Thymus (tissue), 11 donors: ENCODE measurements at regions not wholly inside any gene's neighbourhood (a gene's known extent, or its start where the extent isn't known, plus 50 kb on each side); places are given as distances from the start of the nearest gene placed in this dataset.

Experiments used
- DNase-seq, 9 donors: peaks; one replicate each; pipeline ENCODE4 v3.0.0-alpha.2; 2013; ENCODE audit warnings: low spot score in 9 of 9, low read depth in 6 of 9, missing footprints in 1 of 9
- H3K27ac ChIP-seq, 2 donors: one replicate each; pipeline ENCODE4 v1.5.1; 2013; ENCODE audit warnings: control low read depth in 1 of 2, low read depth in 1 of 2, low read length in 1 of 2, mild to moderate bottlenecking in 1 of 2, moderate library complexity in 1 of 2
- H3K27me3 ChIP-seq, 2 donors: one replicate each; pipeline ENCODE4 v1.5.1; 2013; ENCODE audit warnings: low read length in 1 of 2; ENCODE audit not compliant: control insufficient read depth in 2 of 2, insufficient read depth in 1 of 2
- H3K36me3 ChIP-seq, 2 donors: one replicate each; pipeline ENCODE4 v1.5.1; 2013; ENCODE audit warnings: low read length in 1 of 2, mild to moderate bottlenecking in 1 of 2, moderate library complexity in 1 of 2; ENCODE audit not compliant: control insufficient read depth in 2 of 2, insufficient read depth in 2 of 2
- H3K4me1 ChIP-seq, 2 donors: one replicate each; pipeline ENCODE4 v1.5.1; 2013; ENCODE audit warnings: low read length in 2 of 2; ENCODE audit not compliant: control insufficient read depth in 2 of 2, insufficient read depth in 2 of 2
- H3K4me3 ChIP-seq, 2 donors: one replicate each; pipeline ENCODE4 v1.5.1; 2013; ENCODE audit warnings: low read length in 2 of 2, control low read depth in 1 of 2, mild to moderate bottlenecking in 1 of 2
- H3K9me3 ChIP-seq, 2 donors: one replicate each; pipeline ENCODE4 v1.5.1; 2013; ENCODE audit warnings: low read length in 1 of 2, mild to moderate bottlenecking in 1 of 2; ENCODE audit not compliant: control insufficient read depth in 2 of 2, insufficient read depth in 1 of 2
- WGBS: extraction: QIAGEN DNeasy Blood & Tissue Kit; methylation state at CpG from one replicate; pipeline ENCODE4 v1.1.7; 2013; 5-methylcytosine and 5-hydroxymethylcytosine counted together
- donor health status: healthy.

- no peak overlapping the region for H3K4me3 ChIP-seq
- H3K9me3 ChIP-seq = no peaks in the 10 kb centered on the region
- 97% methylated on average over 4 of the region's 4 CpGs for WGBS
- peaks cover 0 to 6% of the 10 kb centered on the region in 2 donors for H3K4me1 ChIP-seq
- DNase-seq = no peak
- no peaks in the 10 kb centered on the region for H3K36me3 ChIP-seq
- H3K27ac ChIP-seq = no peak overlapping the region
- no peaks in the 10 kb centered on the region for H3K27me3 ChIP-seq
Measured at GRCh38 chr14:65828396-65828795, 415.9 kb downstream of the FUT8 start.

DNA sequence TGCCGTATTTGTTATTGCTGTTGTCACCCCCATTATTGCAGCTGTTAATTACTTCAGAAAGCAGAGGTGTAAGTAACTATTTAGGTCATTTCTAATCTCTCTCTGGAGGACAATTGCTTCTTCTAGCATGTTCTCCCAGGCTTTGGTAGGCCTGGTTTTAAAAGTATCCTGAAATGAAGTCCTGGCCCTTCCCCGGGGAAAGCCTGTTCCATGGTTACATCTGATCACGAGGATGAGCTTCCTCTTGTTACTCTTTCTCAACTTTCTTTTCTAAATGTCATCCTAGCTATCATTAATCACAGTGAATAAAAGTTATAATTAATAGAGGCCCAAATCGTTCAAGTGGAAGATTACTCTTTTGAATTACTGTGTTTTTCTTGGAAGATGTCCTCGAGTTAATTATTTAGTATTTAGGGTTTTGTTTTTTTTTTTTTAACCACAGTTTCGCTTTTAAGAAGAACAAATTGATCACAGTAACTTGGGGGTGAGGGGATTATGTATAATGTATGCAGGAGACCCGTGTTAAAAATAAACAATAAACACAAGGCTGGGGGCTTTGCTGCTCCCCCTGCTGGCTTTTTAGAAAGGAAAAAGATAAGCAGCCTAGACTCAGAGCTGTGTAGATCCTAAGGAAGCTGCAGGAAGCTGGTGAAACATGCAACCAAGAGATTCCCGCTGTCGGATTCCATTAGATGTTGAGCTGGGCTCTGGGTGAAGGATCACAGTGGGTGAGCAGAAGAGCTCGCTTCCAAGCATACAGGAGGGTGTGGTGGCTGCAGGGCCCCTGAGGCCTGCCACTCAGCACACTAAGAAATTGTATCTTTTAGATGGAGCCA lies 420.1 kb downstream of the FUT8 start:
- no peak overlapping the region for H3K27ac ChIP-seq
- peaks cover under 1 to 21% of the 10 kb centered on the region in 2 donors for H3K4me1 ChIP-seq
- no peaks in the 10 kb centered on the region for H3K27me3 ChIP-seq
- WGBS = 83% methylated on average over 10 of the region's 10 CpGs
- no peaks in the 10 kb centered on the region for H3K9me3 ChIP-seq
- no peak overlapping the region for H3K4me3 ChIP-seq
- no peak for DNase-seq
- H3K36me3 ChIP-seq = no peaks in the 10 kb centered on the region

DNA sequence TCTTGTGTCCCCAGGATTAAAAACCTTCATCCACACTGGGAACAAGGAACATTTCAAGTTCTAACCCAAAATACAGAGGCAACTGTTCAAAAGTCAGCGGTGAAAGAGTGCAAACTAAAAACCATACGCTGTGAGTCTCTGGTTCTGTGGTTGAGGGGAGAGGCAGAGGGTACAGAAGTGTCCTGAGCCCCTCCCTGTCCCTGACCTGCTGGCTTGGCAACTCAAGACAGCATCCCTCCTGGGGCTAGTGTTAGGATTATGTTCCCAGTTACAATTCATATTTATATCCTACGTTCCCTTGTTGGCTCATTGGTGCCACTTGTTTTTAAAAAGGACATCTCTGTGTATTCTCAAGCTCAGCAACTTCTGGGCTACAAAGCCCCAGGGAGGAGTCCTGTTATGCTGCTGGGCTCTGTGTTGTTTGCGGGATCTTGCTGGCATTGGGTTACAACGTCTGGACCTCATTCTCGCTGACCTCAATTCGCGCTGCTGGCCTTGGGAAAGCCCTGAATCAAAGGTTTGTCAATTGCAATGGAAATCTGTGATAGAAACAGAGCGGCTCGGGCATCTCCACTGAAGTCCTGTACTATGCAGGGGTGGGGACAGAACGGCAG lies 420.8 kb downstream of the FUT8 start:
- H3K27me3 ChIP-seq = no peaks in the 10 kb centered on the region

GRCh38 chr14:65834051-65834450 lies 421.5 kb downstream of the FUT8 start:
- Histone ChIP-seq H3K4me3 (no peak overlapping the region), H3K36me3 (no peaks in the 10 kb centered on the region), H3K27ac (no peak overlapping the region), H3K9me3 (no peaks in the 10 kb centered on the region), H3K4me1 (peaks cover 3 to 30% of the 10 kb centered on the region in 2 donors), H3K27me3 (no peaks in the 10 kb centered on the region)
- 97% methylated on average over 7 of the region's 7 CpGs for WGBS
- no peak for DNase-seq

More for the DNA sequence above, 420.8 kb downstream of the FUT8 start:
- WGBS = 94% methylated on average over 11 of the region's 11 CpGs
- Histone ChIP-seq H3K36me3 (no peaks in the 10 kb centered on the region), H3K4me3 (no peak overlapping the region), H3K27ac (no peak overlapping the region), H3K9me3 (no peaks in the 10 kb centered on the region), H3K4me1 (peaks cover 3 to 25% of the 10 kb centered on the region in 2 donors)
- no peak for DNase-seq

- H3K27ac ChIP-seq = no peak overlapping the region
- no peak for DNase-seq
- H3K27me3 ChIP-seq = no peaks in the 10 kb centered on the region
- WGBS = over 99% methylated on average over 6 of the region's 6 CpGs
- H3K4me3 ChIP-seq = no peak overlapping the region
- H3K9me3 ChIP-seq = no peaks in the 10 kb centered on the region
- no peaks in the 10 kb centered on the region for H3K36me3 ChIP-seq
- H3K4me1 ChIP-seq = peaks cover 3 to 34% of the 10 kb centered on the region in 2 donors
Measured at GRCh38 chr14:65834812-65835211, 422.3 kb downstream of the FUT8 start.

- Histone ChIP-seq H3K27ac (no peak overlapping the region), H3K9me3 (no peaks in the 10 kb centered on the region), H3K36me3 (no peaks in the 10 kb centered on the region), H3K4me1 (peaks cover 3 to 35% of the 10 kb centered on the region in 2 donors), H3K4me3 (no peak overlapping the region), H3K27me3 (no peaks in the 10 kb centered on the region)
- 98% methylated on average over 4 of the region's 4 CpGs for WGBS
- DNase-seq = no peak
Measured at GRCh38 chr14:65835501-65835900, 423.0 kb downstream of the FUT8 start.

DNA sequence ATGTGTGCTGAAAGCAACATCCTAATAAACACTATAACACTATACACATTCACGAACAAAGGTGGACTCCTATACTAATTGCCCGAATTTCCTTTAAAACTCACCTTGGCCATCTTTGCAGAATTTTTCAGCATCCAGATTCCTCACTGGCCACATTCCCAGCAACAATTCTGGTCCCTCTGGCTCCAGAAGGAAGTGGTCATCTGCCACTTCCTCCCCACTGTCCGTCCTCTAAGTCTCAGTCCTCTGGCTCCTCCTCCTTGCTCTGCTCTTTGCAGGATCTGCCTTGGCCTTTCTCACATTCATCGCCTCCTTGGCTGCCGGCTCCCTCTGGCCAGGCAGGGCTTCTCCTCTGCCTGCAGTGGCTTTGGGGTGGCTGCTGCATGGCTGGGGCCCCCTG lies 426.0 kb downstream of the FUT8 start:
- H3K4me1 ChIP-seq = peaks cover 3 to 37% of the 10 kb centered on the region in 2 donors
- DNase-seq = no peak
- no peaks in the 10 kb centered on the region for H3K36me3 ChIP-seq
- no peak overlapping the region for H3K27ac ChIP-seq
- no peaks in the 10 kb centered on the region for H3K27me3 ChIP-seq
- H3K4me3 ChIP-seq = no peak overlapping the region
- peaks cover 0 to 4% of the 10 kb centered on the region in 2 donors for H3K9me3 ChIP-seq
- WGBS = 88% methylated on average over 5 of the region's 5 CpGs

- DNase-seq = no peak
- H3K27ac ChIP-seq = no peak overlapping the region
- peaks cover 0 to 4% of the 10 kb centered on the region in 2 donors for H3K9me3 ChIP-seq
- H3K4me3 ChIP-seq = no peak overlapping the region
- no peaks in the 10 kb centered on the region for H3K27me3 ChIP-seq
- no peaks in the 10 kb centered on the region for H3K36me3 ChIP-seq
- 95% methylated on average over 6 of the region's 6 CpGs for WGBS
- H3K4me1 ChIP-seq = peaks cover 3 to 39% of the 10 kb centered on the region in 2 donors
Measured at GRCh38 chr14:65840118-65840751, 427.7 kb downstream of the FUT8 start.

GRCh38 chr14:65840786-65841185 lies 428.3 kb downstream of the FUT8 start:
- H3K9me3 ChIP-seq = peaks cover 0 to 4% of the 10 kb centered on the region in 2 donors
- no peaks in the 10 kb centered on the region for H3K27me3 ChIP-seq
- H3K4me3 ChIP-seq = no peak overlapping the region
- 82% methylated on average over 1 of the region's 1 CpG for WGBS
- peaks cover 3 to 43% of the 10 kb centered on the region in 2 donors for H3K4me1 ChIP-seq
- H3K27ac ChIP-seq = no peak overlapping the region
- H3K36me3 ChIP-seq = no peaks in the 10 kb centered on the region
- no peak for DNase-seq
